Stimulated activated CD8-positive, alpha-beta memory T cell treated with anti-CD3 and anti-CD28 coated beads, Interleukin-12 subunit alpha, Interleukin-12 subunit beta, amount 100 ng/mL, for 24 hours (primary cell): ENCODE measurements at regions not wholly inside any gene's neighbourhood (a gene's known extent, or its start where the extent isn't known, plus 50 kb on each side); places are given as distances from the start of the nearest gene placed in this dataset.

Source experiments
- DNase-seq: peaks from one replicate; pipeline ENCODE4 v3.0.0-alpha.2; 2020; ENCODE audit errors: extremely low read depth

DNA sequence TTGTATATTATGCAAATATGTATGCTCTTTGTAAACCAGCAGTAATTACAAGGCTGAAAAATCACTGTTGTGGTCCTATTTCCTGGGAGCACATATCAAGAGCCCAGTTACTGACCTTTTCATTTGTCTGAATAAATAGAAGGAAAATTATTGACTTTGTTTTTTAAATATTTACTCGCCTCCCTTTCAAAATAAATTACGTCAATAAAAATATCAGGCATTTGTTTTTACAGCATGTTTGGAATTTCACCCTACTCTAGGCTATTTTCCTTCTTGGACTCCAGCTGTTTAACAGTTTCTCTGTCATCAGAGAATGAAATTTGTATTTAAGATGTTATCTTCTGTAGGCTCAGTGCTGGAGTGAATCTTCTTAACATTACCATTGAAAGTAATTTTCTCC is 59.9 kb upstream of the LRATD1 start:
- no peak for DNase-seq

DNA sequence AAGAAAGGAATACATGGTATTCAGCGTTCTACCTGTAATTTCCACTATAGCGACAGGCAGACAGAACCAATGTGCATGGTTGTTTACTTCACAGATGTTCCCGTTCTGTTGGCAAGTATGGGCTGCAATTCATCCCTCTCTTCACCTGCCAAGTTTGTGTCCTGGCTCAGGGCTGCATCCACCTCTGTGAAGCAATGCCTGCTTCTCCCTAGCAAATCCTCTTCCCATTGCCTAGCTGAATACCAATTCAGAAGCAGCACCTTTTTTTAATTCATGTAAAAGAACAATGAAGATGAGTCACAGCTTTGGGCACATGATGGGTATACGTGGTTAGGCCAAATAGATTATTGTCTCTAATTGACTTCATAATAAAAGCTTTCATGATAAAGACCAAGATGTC is 54.7 kb upstream of the LRATD1 start:
- DNase-seq: no peak
